ENCODE measurements at regions not wholly inside any gene's neighbourhood (a gene's known extent, or its start where the extent isn't known, plus 50 kb on each side); places are given as distances from the start of the nearest gene placed in this dataset.

- H3K27me3 ChIP-seq (ENCODE audit: control insufficient read depth, insufficient read depth, low read length) = no peaks in the 10 kb centered on the region
Measured at GRCh38 chr7:17646253-17646956, 293.9 kb downstream of the SNX13 start.

DNA sequence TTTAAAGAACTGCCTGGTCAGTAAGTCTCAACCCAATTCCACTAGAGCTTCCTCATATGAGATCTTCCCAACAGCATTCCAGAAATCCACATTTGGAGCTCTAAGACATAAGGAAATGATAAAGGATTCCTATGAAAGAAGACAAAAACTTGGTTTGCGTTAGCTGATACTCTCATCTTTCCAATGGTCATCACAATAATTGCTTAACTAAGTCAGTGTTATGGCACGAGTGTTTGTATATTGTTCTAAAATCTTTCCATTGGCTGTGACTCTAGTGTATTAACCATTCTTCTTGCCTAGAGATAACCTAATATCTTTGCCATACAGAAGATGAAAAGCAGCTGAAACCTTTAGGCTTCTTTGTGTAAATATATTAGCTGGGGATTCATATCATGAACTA, 289.0 kb downstream of the SNX13 start:
- TF ChIP-seq CTCF (IDR thresholded peaks at IDR 0.05; ENCODE audit: low read depth, low read length) = no peak
- DNase-seq (ENCODE audit: low read depth, low spot score) = no peak
- H3K27ac ChIP-seq (ENCODE audit: low read depth, low read length) = no peak overlapping the region
- ChIA-PET POLR2A (interaction anchor here (0.5 to 1.4 kb wide), 4 partner anchors 11 to 126 kb away, joined by 3 to 4 read pairs (median 3); no protein-coding TSS in a partner anchor), CTCF (interaction anchor here (0.6 to 2.8 kb wide), 12 partner anchors 10 to 892 kb away, joined by 3 to 18 read pairs (median 3); no protein-coding TSS in a partner anchor)
- no peaks in the 10 kb centered on the region for H3K9me3 ChIP-seq (ENCODE audit: control insufficient read depth, insufficient read depth, low read length)
- no peaks in the 10 kb centered on the region for H3K27me3 ChIP-seq (ENCODE audit: control insufficient read depth, insufficient read depth, low read length)
- H3K4me3 ChIP-seq (ENCODE audit: low read depth, low read length) = no peak overlapping the region

More at GRCh38 chr7:17646253-17646956, 293.9 kb downstream of the SNX13 start:
- Histone ChIP-seq H3K9me3 (ENCODE audit: control insufficient read depth, insufficient read depth, low read length) (peaks cover 8% of the 10 kb centered on the region), H3K27ac (ENCODE audit: low read depth, low read length) (no peak overlapping the region), H3K4me3 (ENCODE audit: low read depth, low read length) (no peak overlapping the region)
- no peak for DNase-seq (ENCODE audit: low read depth, low spot score)
- ChIA-PET CTCF (interaction anchor here (0.7 to 4.0 kb wide), 15 partner anchors 16 to 845 kb away, joined by 3 to 49 read pairs (median 4); no protein-coding TSS in a partner anchor), POLR2A (interaction anchor here (0.7 kb wide), 2 partner anchors 276 to 348 kb away, joined by 3 to 4 read pairs; partner anchors contain the start of gene AHR)
- peak; percentile 64 for TF ChIP-seq CTCF (IDR thresholded peaks at IDR 0.05; ENCODE audit: low read depth, low read length)

DNA sequence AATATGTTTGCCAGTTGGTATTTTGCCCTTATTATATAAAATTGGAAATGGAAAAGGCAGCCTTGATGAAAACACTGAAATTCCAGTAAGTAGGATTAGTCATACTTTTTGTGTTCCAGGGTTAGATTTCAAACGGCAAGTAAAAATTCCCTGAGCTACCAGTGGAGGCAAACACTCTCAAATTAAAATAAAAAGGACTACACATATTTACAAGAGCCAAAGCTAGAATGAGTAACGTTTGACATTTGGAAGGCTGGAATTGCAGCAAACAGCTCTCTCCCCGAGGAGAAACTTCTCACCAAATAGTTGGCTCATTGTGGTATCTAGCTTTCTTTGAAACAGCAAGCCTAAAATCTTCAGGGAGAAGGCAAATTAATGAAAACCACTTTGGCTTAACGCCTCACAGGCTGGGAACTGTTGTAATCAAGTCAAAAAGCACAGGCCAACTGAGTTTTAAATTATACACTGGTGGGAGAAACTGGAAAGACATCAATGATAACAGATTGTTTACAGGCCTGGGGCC, 288.4 kb downstream of the SNX13 start:
- POLR2A ChIA-PET = interaction anchor here (0.7 to 1.4 kb wide), 4 partner anchors 11 to 353 kb away, joined by 3 read pairs; partner anchors contain the start of gene AHR

DNA sequence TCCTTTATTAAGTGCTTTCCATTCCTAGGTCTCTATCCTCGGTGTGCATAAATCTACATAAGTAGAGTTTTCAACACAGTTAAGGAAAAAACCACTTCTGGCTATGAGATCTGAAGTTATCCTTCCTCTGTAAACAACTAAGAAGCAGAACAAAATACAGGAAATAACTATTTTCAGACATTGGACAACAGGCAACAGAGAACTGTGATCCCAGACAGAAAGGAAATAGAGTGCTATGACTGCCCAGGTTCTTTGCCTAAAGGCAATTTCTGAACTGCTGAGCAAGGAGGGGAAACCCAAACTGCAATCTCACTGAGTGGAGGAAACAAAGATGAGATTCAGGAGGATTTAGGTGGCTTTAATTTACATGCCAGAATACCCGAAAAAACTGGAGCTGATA, 285.4 kb downstream of the SNX13 start:
- ChIA-PET CTCF (interaction anchor here (1.1 kb wide), 1 partner anchor 27 kb away, joined by 4 read pairs; no protein-coding TSS in a partner anchor), POLR2A (no interaction called here)
- H3K27ac ChIP-seq (ENCODE audit: low read depth, low read length) = no peak overlapping the region
- no peak for TF ChIP-seq CTCF (IDR thresholded peaks at IDR 0.05; ENCODE audit: low read depth, low read length)
- no peaks in the 10 kb centered on the region for H3K9me3 ChIP-seq (ENCODE audit: control insufficient read depth, insufficient read depth, low read length)
- no peaks in the 10 kb centered on the region for H3K27me3 ChIP-seq (ENCODE audit: control insufficient read depth, insufficient read depth, low read length)
- H3K4me3 ChIP-seq (ENCODE audit: low read depth, low read length) = no peak overlapping the region
- DNase-seq (ENCODE audit: low read depth, low spot score) = no peak

More for the DNA sequence above, 288.4 kb downstream of the SNX13 start:
- DNase-seq (ENCODE audit: low read depth, low spot score) = peak; percentile 67
- peak; percentile 53 for TF ChIP-seq CTCF (IDR thresholded peaks at IDR 0.05; ENCODE audit: low read depth, low read length)
- Histone ChIP-seq H3K27me3 (ENCODE audit: control insufficient read depth, insufficient read depth, low read length) (no peaks in the 10 kb centered on the region), H3K4me3 (ENCODE audit: low read depth, low read length) (no peak overlapping the region), H3K27ac (ENCODE audit: low read depth, low read length) (peak overlapping the region; percentile 73), H3K9me3 (ENCODE audit: control insufficient read depth, insufficient read depth, low read length) (no peaks in the 10 kb centered on the region)
- CTCF ChIA-PET = interaction anchor here (0.6 to 2.8 kb wide), 10 partner anchors 11 to 891 kb away, joined by 3 to 18 read pairs (median 3); no protein-coding TSS in a partner anchor

- Histone ChIP-seq H3K27ac (ENCODE audit: low read depth, low read length) (no peak overlapping the region), H3K27me3 (ENCODE audit: control insufficient read depth, insufficient read depth, low read length) (no peaks in the 10 kb centered on the region), H3K9me3 (ENCODE audit: control insufficient read depth, insufficient read depth, low read length) (no peaks in the 10 kb centered on the region), H3K4me3 (ENCODE audit: low read depth, low read length) (no peak overlapping the region)
- no peak for TF ChIP-seq CTCF (IDR thresholded peaks at IDR 0.05; ENCODE audit: low read depth, low read length)
- ChIA-PET POLR2A (no interaction called here), CTCF (interaction anchor here (1.7 kb wide), 2 partner anchors 22 to 676 kb away, joined by 4 to 5 read pairs; no protein-coding TSS in a partner anchor)
- DNase-seq (ENCODE audit: low read depth, low spot score) = no peak
Measured at GRCh38 chr7:17659126-17659525, 281.2 kb downstream of the SNX13 start.
